ENCODE measurements at regions not wholly inside any gene's neighbourhood (a gene's known extent, or its start where the extent isn't known, plus 50 kb on each side); places are given as distances from the start of the nearest gene placed in this dataset.

DNA sequence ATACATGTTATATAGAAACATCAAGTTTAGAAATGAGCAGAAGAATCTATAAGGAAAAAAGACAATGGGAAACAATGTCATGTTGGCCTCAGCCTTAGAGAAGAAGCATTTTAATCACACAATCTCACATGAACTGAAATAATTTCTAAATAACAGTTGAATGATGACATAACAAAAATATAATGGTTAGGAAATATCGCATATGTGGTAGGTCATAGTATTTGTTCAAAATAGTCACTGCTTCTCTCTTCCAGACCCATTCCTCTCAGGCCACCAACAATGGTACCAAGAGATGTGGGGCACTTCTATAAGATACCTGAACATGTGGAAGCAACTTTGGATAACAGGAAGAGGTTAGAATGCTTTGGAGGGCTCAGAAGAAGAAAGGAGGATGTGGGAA lies 195.7 kb upstream of the PDZRN3 start:
- TF ChIP-seq, protein P1, sequence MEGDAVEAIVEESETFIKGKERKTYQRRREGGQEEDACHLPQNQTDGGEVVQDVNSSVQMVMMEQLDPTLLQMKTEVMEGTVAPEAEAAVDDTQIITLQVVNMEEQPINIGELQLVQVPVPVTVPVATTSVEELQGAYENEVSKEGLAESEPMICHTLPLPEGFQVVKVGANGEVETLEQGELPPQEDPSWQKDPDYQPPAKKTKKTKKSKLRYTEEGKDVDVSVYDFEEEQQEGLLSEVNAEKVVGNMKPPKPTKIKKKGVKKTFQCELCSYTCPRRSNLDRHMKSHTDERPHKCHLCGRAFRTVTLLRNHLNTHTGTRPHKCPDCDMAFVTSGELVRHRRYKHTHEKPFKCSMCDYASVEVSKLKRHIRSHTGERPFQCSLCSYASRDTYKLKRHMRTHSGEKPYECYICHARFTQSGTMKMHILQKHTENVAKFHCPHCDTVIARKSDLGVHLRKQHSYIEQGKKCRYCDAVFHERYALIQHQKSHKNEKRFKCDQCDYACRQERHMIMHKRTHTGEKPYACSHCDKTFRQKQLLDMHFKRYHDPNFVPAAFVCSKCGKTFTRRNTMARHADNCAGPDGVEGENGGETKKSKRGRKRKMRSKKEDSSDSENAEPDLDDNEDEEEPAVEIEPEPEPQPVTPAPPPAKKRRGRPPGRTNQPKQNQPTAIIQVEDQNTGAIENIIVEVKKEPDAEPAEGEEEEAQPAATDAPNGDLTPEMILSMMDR (IDR thresholded peaks at IDR 0.05) = no peak
- TF ChIP-seq POLR2A (IDR thresholded peaks at IDR 0.05; ENCODE audit: low read depth) = no peak
